ENCODE measurements at regions not wholly inside any gene's neighbourhood (a gene's known extent, or its start where the extent isn't known, plus 50 kb on each side); places are given as distances from the start of the nearest gene placed in this dataset.

GRCh38 chrX:121135488-121136207 is 88.2 kb downstream of the GLUD2 start:
- Histone ChIP-seq H3K4me2 (ENCODE audit: control insufficient read depth, insufficient read depth) (no peak overlapping the region), H3K9me3 (replicated peaks; ENCODE audit: control insufficient read depth, insufficient read depth, low read length) (no peaks in the 10 kb centered on the region; the same call in 1 of the 3 replicates), H2AFZ (ENCODE audit: control insufficient read depth, low read depth, low read length) (no peak overlapping the region), H3K79me2 (ENCODE audit: control insufficient read depth, insufficient read depth, low read length) (no peaks in the 10 kb centered on the region), H3K9ac (ENCODE audit: control insufficient read depth, insufficient read depth, low read length) (no peak overlapping the region), H3K27ac (ENCODE audit: control insufficient read depth, insufficient read depth) (no peak overlapping the region), H3K36me3 (ENCODE audit: control insufficient read depth in 2 of 2, insufficient read depth in 2 of 2, low read length in 1 of 2) (no peaks in the 10 kb centered on the region), H3K27me3 (replicated peaks in 1 of 2; ENCODE audit: control insufficient read depth in 2 of 2, insufficient read depth in 2 of 2, low read length in 1 of 2) (no peaks in the 10 kb centered on the region), H3K4me3 (no peak overlapping the region), H4K20me1 (ENCODE audit: control insufficient read depth, insufficient read depth) (no peaks in the 10 kb centered on the region), H3K4me1 (ENCODE audit: control insufficient read depth, insufficient read depth, low read length) (no peaks in the 10 kb centered on the region)
- DNase-seq (ENCODE audit: low read depth, low spot score) (no peak), ATAC-seq (no peak), FAIRE-seq (no peak)
- TF ChIP-seq TCF7 (IDR thresholded peaks at IDR 0.05; ENCODE audit: borderline replicate concordance) (no peak), YY1 (IDR thresholded peaks at IDR 0.05; ENCODE audit: low read depth, low read length) (no peak), BRCA1 (IDR thresholded peaks at IDR 0.05; ENCODE audit: low read depth, low read length) (no peak), IRF3 (IDR thresholded peaks at IDR 0.05) (no peak), FOXM1 (IDR thresholded peaks at IDR 0.05; ENCODE audit: low read depth, low read length) (no peak)
- intact Hi-C loops (cut with micrococcal nuclease; ENCODE audit: unreplicated experiment) (loop anchor here (10.0 kb wide), 1 partner anchor 59 kb away; no protein-coding TSS in a partner anchor), in situ Hi-C loops (cut with MboI) (no loop called here)
- ChIA-PET SMC1A (ENCODE audit: uncharacterized antibody, unreplicated experiment) (no interaction called here), CTCF (interaction anchor here (0.6 kb wide), 1 partner anchor 1335 kb away, joined by 3 read pairs; no protein-coding TSS in a partner anchor), POLR2A (no interaction called here), RAD21 (ENCODE audit: unreplicated experiment) (no interaction called here)
- BruUV-seq (replicated peaks), result no TSS peak
- WGBS (ENCODE audit: insufficient coverage, insufficient replicate concordance, low lambda C conversion rate, missing lambda C conversion rate), result 29% methylated on average over 8 of the region's 8 CpGs

- intact Hi-C loops (cut with micrococcal nuclease; ENCODE audit: unreplicated experiment), result no loop called here
- POLR2A ChIA-PET, result no interaction called here
- RAD21 ChIA-PET (ENCODE audit: unreplicated experiment), result no interaction called here
- SMC1A ChIA-PET (ENCODE audit: uncharacterized antibody, unreplicated experiment), result no interaction called here
- H3K27me3 ChIP-seq (replicated peaks in 1 of 2; ENCODE audit: control insufficient read depth in 2 of 2, insufficient read depth in 2 of 2, low read length in 1 of 2), result no peaks in the 10 kb centered on the region
- no peaks in the 10 kb centered on the region for H3K79me2 ChIP-seq (ENCODE audit: control insufficient read depth, insufficient read depth, low read length)
- H3K4me1 ChIP-seq (ENCODE audit: control insufficient read depth, insufficient read depth, low read length), result no peaks in the 10 kb centered on the region
- no peak for TF ChIP-seq SKIL (IDR thresholded peaks at IDR 0.05; ENCODE audit: low read depth, poor library complexity, severe bottlenecking)
- TF ChIP-seq POLR2AphosphoS5 (IDR thresholded peaks at IDR 0.05; ENCODE audit: low read length), result no peak
- TF ChIP-seq RFX5 (IDR thresholded peaks at IDR 0.05; ENCODE audit: low read depth, low read length), result no peak
- TF ChIP-seq BCL3 (IDR thresholded peaks at IDR 0.05; ENCODE audit: borderline replicate concordance, insufficient read depth, low read depth, low read length, poor library complexity, severe bottlenecking), result no peak
- no peak for TF ChIP-seq MTA3 (IDR thresholded peaks at IDR 0.05; ENCODE audit: borderline replicate concordance, low read length)
- TF ChIP-seq SPI1 (IDR thresholded peaks at IDR 0.05; ENCODE audit: borderline replicate concordance, insufficient read depth, low read depth, low read length), result no peak
- H3K9ac ChIP-seq (ENCODE audit: control insufficient read depth, insufficient read depth, low read length), result no peak overlapping the region
- DNase-seq (ENCODE audit: low read depth, low spot score) (no peak), ATAC-seq (no peak), FAIRE-seq (no peak)
- no TSS peak for BruUV-seq (replicated peaks)
- no peaks in the 10 kb centered on the region for H3K36me3 ChIP-seq (ENCODE audit: control insufficient read depth in 2 of 2, insufficient read depth in 2 of 2, low read length in 1 of 2)
- in situ Hi-C loops (cut with MboI), result no loop called here
- H4K20me1 ChIP-seq (ENCODE audit: control insufficient read depth, insufficient read depth), result no peaks in the 10 kb centered on the region
- CTCF ChIA-PET, result no interaction called here
- no peak overlapping the region for H3K4me3 ChIP-seq
- H3K27ac ChIP-seq (ENCODE audit: control insufficient read depth, insufficient read depth), result no peak overlapping the region
- H3K9me3 ChIP-seq (replicated peaks; ENCODE audit: control insufficient read depth, insufficient read depth, low read length), result no peaks in the 10 kb centered on the region
- no peak overlapping the region for H2AFZ ChIP-seq (ENCODE audit: control insufficient read depth, low read depth, low read length)
- no peak overlapping the region for H3K4me2 ChIP-seq (ENCODE audit: control insufficient read depth, insufficient read depth)
These were observed 98.7 kb downstream of the GLUD2 start for GRCh38 chrX:121146059-121146628.

All from GM12878 (cell line).